H1 (cell line): ENCODE measurements at regions not wholly inside any gene's neighbourhood (a gene's known extent, or its start where the extent isn't known, plus 50 kb on each side); places are given as distances from the start of the nearest gene placed in this dataset.

Experiments
- CTCF ChIA-PET: fragments of 300-600 bp; sonication (Branson Sonifier 250); formaldehyde crosslinking; loops from one replicate; lab custom pipeline; 2021; ENCODE audit not compliant: partially characterized antibody; lab: Charles Lee
- POLR2A ChIA-PET: fragments of 300-600 bp; sonication (Branson Sonifier 250); formaldehyde crosslinking; loops from one replicate; lab custom pipeline; 2021; ENCODE audit warnings: inconsistent platforms; ENCODE audit not compliant: partially characterized antibody; lab: Charles Lee
- DNase-seq, 2 experiments: peaks; one replicate each; pipeline versions ENCODE4 v3.0.0 to v3.0.0-alpha.2; 2010 to 2022; ENCODE audit warnings: low spot score in 2 of 2, low read depth in 1 of 2, mixed read lengths in 1 of 2
- FAIRE-seq: peaks from 2 replicates; lab custom pipeline; 2011; peaks lifted over from hg19 to GRCh38; lab: Jason Lieb, UNC
- H2AFZ ChIP-seq: 2 replicates; pipeline ENCODE4 v1.8.1; 2012; ENCODE audit warnings: low read length, inconsistent platforms
- H2AK5ac ChIP-seq: 2 replicates; pipeline ENCODE4 v1.6.1; 2013; ENCODE audit warnings: low read depth, low read length
- H2BK120ac ChIP-seq: replicated peaks from 2 replicates; pipeline ENCODE3; 2013; ENCODE audit warnings: low read depth, low read length, inconsistent platforms
- H2BK12ac ChIP-seq: 2 replicates; pipeline ENCODE4 v1.6.1; 2013; ENCODE audit warnings: low read depth, low read length
- H2BK15ac ChIP-seq: 2 replicates; pipeline ENCODE4 v1.6.1; 2013; ENCODE audit warnings: low read length
- H2BK20ac ChIP-seq: 2 replicates; pipeline ENCODE4 v1.6.1; 2013; ENCODE audit warnings: low read length
- H2BK5ac ChIP-seq: 2 replicates; pipeline ENCODE4 v1.6.1; 2013; ENCODE audit warnings: low read depth, low read length
- H3K14ac ChIP-seq: 2 replicates; pipeline ENCODE4 v1.6.1; 2013; ENCODE audit warnings: inconsistent platforms; ENCODE audit not compliant: insufficient read length
- H3K18ac ChIP-seq: 2 replicates; pipeline ENCODE4 v1.6.1; 2013; ENCODE audit warnings: low read length; ENCODE audit errors: extremely low read depth
- H3K23ac ChIP-seq: 2 replicates; pipeline ENCODE4 v1.6.1; 2013; ENCODE audit warnings: inconsistent platforms; ENCODE audit not compliant: insufficient read length
- H3K23me2 ChIP-seq: 2 replicates; pipeline ENCODE4 v1.6.1; 2013; ENCODE audit warnings: low read depth, low read length
- H3K27ac ChIP-seq: 2 replicates; pipeline ENCODE4 v1.6.1; 2011; ENCODE audit warnings: low read depth, low read length, inconsistent platforms
- H3K27me3 ChIP-seq, 4 experiments: replicated peaks in 1 of 4; 1 replicate in 1 of 4; 2 replicates in 3 of 4; pipeline versions ENCODE4 v1.6.1 to v1.8.1; 2011 to 2013; ENCODE audit warnings: low read length in 3 of 4, mild to moderate bottlenecking in 3 of 4, inconsistent platforms in 2 of 4, mixed read lengths in 2 of 4, moderate library complexity in 1 of 4; ENCODE audit not compliant: control insufficient read depth in 3 of 4, insufficient read depth in 3 of 4; ENCODE audit errors: extremely low read depth in 1 of 4
- H3K36me3 ChIP-seq, 4 experiments: 2 replicates each; pipeline versions ENCODE4 v1.6.1 to v1.8.1; 2011 to 2013; ENCODE audit warnings: mild to moderate bottlenecking in 4 of 4, low read length in 3 of 4, moderate library complexity in 2 of 4, control low read depth in 1 of 4, inconsistent platforms in 1 of 4; ENCODE audit not compliant: insufficient read depth in 4 of 4, control insufficient read depth in 2 of 4
- H3K4ac ChIP-seq: replicated peaks from 2 replicates; pipeline ENCODE3; 2013; ENCODE audit warnings: low read length, low read depth, mixed read lengths, inconsistent platforms; ENCODE audit not compliant: insufficient read length
- H3K4me1 ChIP-seq, 4 experiments: replicated peaks in 1 of 4; 1 replicate in 1 of 4; 2 replicates in 3 of 4; pipeline versions ENCODE4 v1.6.1 to v1.8.1; 2011 to 2013; ENCODE audit warnings: low read length in 3 of 4, inconsistent platforms in 2 of 4, mixed read lengths in 1 of 4; ENCODE audit not compliant: insufficient read depth in 4 of 4, control insufficient read depth in 3 of 4
- H3K4me2 ChIP-seq, 2 experiments: 2 replicates each; pipeline versions ENCODE4 v1.6.1 to v1.8.1; 2011 to 2013; ENCODE audit warnings: low read depth in 2 of 2, low read length in 2 of 2, control low read depth in 1 of 2, inconsistent platforms in 1 of 2, mild to moderate bottlenecking in 1 of 2; ENCODE audit not compliant: insufficient read depth in 1 of 2
- H3K4me3 ChIP-seq, 4 experiments: fragments of 200-600, 300-600 bp in 1 of 4; sonication (generic), shearing (Covaris generic), sonication (Bioruptor Twin) in 1 of 4; 2 replicates each; pipeline versions ENCODE4 v1.5.1 to v1.8.1; 2011 to 2016; ENCODE audit warnings: low read length in 4 of 4, low read depth in 3 of 4, control low read depth in 2 of 4, inconsistent platforms in 2 of 4, mild to moderate bottlenecking in 2 of 4, mixed read lengths in 1 of 4, moderate library complexity in 1 of 4; ENCODE audit not compliant: insufficient read depth in 2 of 4; ENCODE audit errors: extremely low read depth in 1 of 4
- H3K56ac ChIP-seq: replicated peaks from 2 replicates; pipeline ENCODE3; 2013; ENCODE audit warnings: low read depth, mild to moderate bottlenecking, mixed read lengths, low read length, inconsistent platforms; ENCODE audit not compliant: insufficient read length
- H3K79me1 ChIP-seq: 2 replicates; pipeline ENCODE4 v1.6.1; 2013; ENCODE audit warnings: low read depth, low read length, control low read depth
- H3K79me2 ChIP-seq, 2 experiments: 2 replicates each; pipeline versions ENCODE4 v1.6.1 to v1.8.1; 2012 to 2013; ENCODE audit warnings: low read length in 2 of 2, mild to moderate bottlenecking in 2 of 2, inconsistent platforms in 1 of 2; ENCODE audit not compliant: insufficient read depth in 2 of 2, control insufficient read depth in 1 of 2
- H3K9ac ChIP-seq, 4 experiments: replicated peaks in 1 of 4; 1 replicate in 1 of 4; 2 replicates in 3 of 4; pipeline versions ENCODE4 v1.6.1 to v1.8.1; 2011 to 2013; ENCODE audit warnings: low read depth in 3 of 4, low read length in 3 of 4, control low read depth in 2 of 4, mild to moderate bottlenecking in 2 of 4, moderate library complexity in 2 of 4, inconsistent platforms in 1 of 4; ENCODE audit errors: extremely low read depth in 1 of 4
- H3K9me3 ChIP-seq, 2 experiments: 2 replicates each; pipeline versions ENCODE4 v1.6.1 to v1.8.1; 2012 to 2013; ENCODE audit warnings: mild to moderate bottlenecking in 2 of 2, moderate library complexity in 2 of 2, control low read depth in 1 of 2, inconsistent platforms in 1 of 2, low read depth in 1 of 2, low read length in 1 of 2, mixed read lengths in 1 of 2; ENCODE audit not compliant: insufficient read depth in 2 of 2
- H4K20me1 ChIP-seq, 2 experiments: replicated peaks in 1 of 2; 2 replicates each; pipeline versions ENCODE3 to v1.8.1; 2011 to 2013; ENCODE audit warnings: inconsistent platforms in 2 of 2, low read length in 2 of 2, mild to moderate bottlenecking in 1 of 2; ENCODE audit not compliant: insufficient read depth in 2 of 2, control insufficient read depth in 1 of 2
- H4K5ac ChIP-seq: 2 replicates; pipeline ENCODE4 v1.6.1; 2013; ENCODE audit warnings: low read length, low read depth, mixed read lengths, inconsistent platforms; ENCODE audit not compliant: insufficient read length
- H4K8ac ChIP-seq: 2 replicates; pipeline ENCODE4 v1.8.0; 2013; ENCODE audit warnings: mild to moderate bottlenecking, moderate library complexity, low read length, inconsistent platforms; ENCODE audit not compliant: insufficient read depth; ENCODE audit errors: extremely low read depth
- H4K91ac ChIP-seq: replicated peaks from 2 replicates; pipeline ENCODE3; 2013; ENCODE audit warnings: low read length, mixed read lengths, inconsistent platforms; ENCODE audit not compliant: insufficient read length
- CBX5 ChIP-seq: fragments of 300-800, 300-1000 bp; sonication (generic); IDR thresholded peaks from 2 replicates; pipeline ENCODE4 v1.7.1; 2016; ENCODE audit warnings: antibody characterized with exemption, low read length, low read depth
- CHD2 ChIP-seq: IDR thresholded peaks from 2 replicates; pipeline ENCODE4 v1.6.1; 2012; ENCODE audit warnings: low read length, improper control_type of control experiment
- CREB1 ChIP-seq: IDR thresholded peaks from 2 replicates; pipeline ENCODE4 v1.6.1; 2012; ENCODE audit warnings: inconsistent platforms
- FOSL1 ChIP-seq: IDR thresholded peaks from 2 replicates; pipeline ENCODE4 v1.6.1; 2011; ENCODE audit warnings: mild to moderate bottlenecking, low read depth, low read length, moderate library complexity; ENCODE audit not compliant: insufficient read depth
- HDAC2 ChIP-seq, 2 experiments: fragments of 300-600 bp in 1 of 2; sonication (generic) in 1 of 2; IDR thresholded peaks; 2 replicates each; pipeline ENCODE4 v1.6.1; 2011 to 2012; ENCODE audit warnings: low read depth in 2 of 2, low read length in 2 of 2, mild to moderate bottlenecking in 2 of 2, moderate library complexity in 2 of 2, borderline replicate concordance in 1 of 2, inconsistent platforms in 1 of 2
- JUN ChIP-seq: IDR thresholded peaks from 2 replicates; pipeline ENCODE4 v1.6.1; 2011; ENCODE audit warnings: low read depth, mild to moderate bottlenecking, improper control_type of control experiment, low read length
- KDM4A ChIP-seq: IDR thresholded peaks from one replicate; pipeline ENCODE4 v1.7.1; 2012; ENCODE audit warnings: low read depth, mild to moderate bottlenecking, moderate library complexity, low read length, inconsistent platforms; ENCODE audit not compliant: severe bottlenecking
- KDM5A ChIP-seq: fragments of 200-600 bp; IDR thresholded peaks from 2 replicates; pipeline ENCODE4 v1.7.1; 2012; ENCODE audit warnings: mild to moderate bottlenecking, low read length, inconsistent platforms, mixed read lengths
- POLR2A ChIP-seq, 2 experiments: IDR thresholded peaks; 1 replicate in 1 of 2; 2 replicates in 1 of 2; pipeline ENCODE4 v1.6.1; 2011; ENCODE audit warnings: low read depth in 2 of 2, low read length in 2 of 2, mild to moderate bottlenecking in 2 of 2; ENCODE audit errors: control extremely low read depth in 1 of 2
- POLR2AphosphoS5 ChIP-seq: IDR thresholded peaks from 2 replicates; pipeline ENCODE4 v1.6.1; 2011; ENCODE audit warnings: low read depth, low read length
- YY1 ChIP-seq: IDR thresholded peaks from 2 replicates; pipeline ENCODE4 v1.6.1; 2011; ENCODE audit warnings: low read depth, mild to moderate bottlenecking, low read length
- WGBS, 2 experiments: shearing (Covaris generic) in 1 of 2; methylation state at CpG; one replicate each; pipeline versions ENCODE4 v1.1.6 to v1.1.7; 2013 to 2015; ENCODE audit warnings: low lambda C conversion rate in 2 of 2, mixed read lengths in 2 of 2, inconsistent platforms in 1 of 2, low coverage in 1 of 2, missing lambda C conversion rate in 1 of 2; ENCODE audit not compliant: insufficient replicate concordance in 2 of 2, insufficient coverage in 1 of 2, insufficient read length in 1 of 2; ENCODE audit errors: extremely low coverage in 1 of 2, missing lambda C conversion rate in 1 of 2; 5-methylcytosine and 5-hydroxymethylcytosine counted together

DNA sequence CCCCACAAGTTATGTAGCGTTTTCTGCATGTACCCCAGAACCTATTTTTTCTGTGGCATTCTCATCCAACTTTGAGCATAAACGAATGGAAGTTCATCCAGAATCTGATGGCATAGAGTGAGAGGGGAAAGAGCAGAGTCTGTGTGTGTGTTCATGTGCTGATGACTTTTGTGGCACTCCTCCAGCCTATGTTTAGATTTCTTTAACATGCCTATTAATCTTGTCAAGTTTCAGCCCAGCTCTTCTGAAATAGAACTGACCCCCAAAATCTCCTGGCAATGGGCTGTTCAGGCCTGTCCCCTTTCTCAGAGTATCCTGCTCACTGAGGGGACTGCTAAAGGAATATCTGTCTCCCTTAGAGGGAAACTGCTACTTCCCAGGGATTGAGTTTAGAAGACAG is 56.4 kb upstream of the NEO1 start:
- TF ChIP-seq POLR2A (IDR thresholded peaks at IDR 0.05; ENCODE audit: control extremely low read depth in 1 of 2, low read depth in 2 of 2, low read length in 2 of 2) (no peak), KDM5A (no peak), HDAC2 (IDR thresholded peaks at IDR 0.05; ENCODE audit: borderline replicate concordance in 1 of 2, low read depth in 2 of 2, low read length in 2 of 2) (no peak), CHD2 (no peak), KDM4A (no peak), JUN (no peak), FOSL1 (no peak), CREB1 (no peak), CBX5 (no peak), YY1 (no peak), POLR2AphosphoS5 (no peak)
- Histone ChIP-seq H3K9ac (no peak overlapping the region), H4K20me1 (no peaks in the 10 kb centered on the region), H3K14ac (no peak overlapping the region), H3K79me1 (no peaks in the 10 kb centered on the region), H3K4me1 (no peaks in the 10 kb centered on the region), H2BK120ac (no peak overlapping the region), H2BK5ac (no peak overlapping the region), H3K56ac (no peak overlapping the region), H3K23me2 (no peaks in the 10 kb centered on the region), H3K4me2 (no peak overlapping the region), H2AFZ (no peak overlapping the region), H3K36me3 (no peaks in the 10 kb centered on the region), H3K79me2 (no peaks in the 10 kb centered on the region), H3K27ac (no peak overlapping the region), H2BK15ac (no peak overlapping the region), H4K91ac (no peak overlapping the region), H4K8ac (no peak overlapping the region), H3K4ac (no peak overlapping the region), H3K4me3 (no peak overlapping the region), H3K27me3 (no peaks in the 10 kb centered on the region), H2BK12ac (no peak overlapping the region), H4K5ac (no peak overlapping the region), H3K9me3 (no peaks in the 10 kb centered on the region), H2AK5ac (no peak overlapping the region), H3K23ac (no peak overlapping the region), H2BK20ac (no peak overlapping the region), H3K18ac (no peak overlapping the region)
- POLR2A ChIA-PET = no interaction called here
- CTCF ChIA-PET = no interaction called here
- FAIRE-seq (no peak), DNase-seq (no peak)
- 94% methylated on average over 2 of the region's 2 CpGs; no CpG with 5 or more reads in 1 of the 2 experiments for WGBS, 2 experiments
